GM12891 (cell line): ENCODE measurements at regions not wholly inside any gene's neighbourhood (a gene's known extent, or its start where the extent isn't known, plus 50 kb on each side); places are given as distances from the start of the nearest gene placed in this dataset.

Source experiments
- DNase-seq: peaks from one replicate; pipeline ENCODE4 v3.0.0; 2011; ENCODE audit warnings: low spot score; ENCODE audit not compliant: insufficient read length
- FAIRE-seq: peaks from 2 replicates; lab custom pipeline; 2011; peaks lifted over from hg19 to GRCh38; lab: Jason Lieb, UNC
- PAX5 ChIP-seq: IDR thresholded peaks from 2 replicates; pipeline ENCODE4 v1.6.1; 2011; ENCODE audit warnings: low read length, moderate library complexity, mild to moderate bottlenecking; ENCODE audit not compliant: insufficient read depth, severe bottlenecking
- POLR2A ChIP-seq: IDR thresholded peaks from 2 replicates; pipeline ENCODE4 v1.6.1; 2011; ENCODE audit warnings: low read depth, low read length, control low read depth
- POLR2AphosphoS5 ChIP-seq: IDR thresholded peaks from 2 replicates; pipeline ENCODE4 v1.6.1; 2011; ENCODE audit warnings: low read depth, low read length, control low read depth
- POU2F2 ChIP-seq: IDR thresholded peaks from 2 replicates; pipeline ENCODE4 v1.6.1; 2011; ENCODE audit warnings: low read depth, mild to moderate bottlenecking, control low read depth, low read length, moderate library complexity
- SPI1 ChIP-seq: IDR thresholded peaks from 2 replicates; pipeline ENCODE4 v1.6.1; 2011; ENCODE audit warnings: low read depth, low read length, control low read depth
- TAF1 ChIP-seq: IDR thresholded peaks from 2 replicates; pipeline ENCODE4 v1.6.1; 2011; ENCODE audit warnings: low read depth, low read length, control low read depth

DNA sequence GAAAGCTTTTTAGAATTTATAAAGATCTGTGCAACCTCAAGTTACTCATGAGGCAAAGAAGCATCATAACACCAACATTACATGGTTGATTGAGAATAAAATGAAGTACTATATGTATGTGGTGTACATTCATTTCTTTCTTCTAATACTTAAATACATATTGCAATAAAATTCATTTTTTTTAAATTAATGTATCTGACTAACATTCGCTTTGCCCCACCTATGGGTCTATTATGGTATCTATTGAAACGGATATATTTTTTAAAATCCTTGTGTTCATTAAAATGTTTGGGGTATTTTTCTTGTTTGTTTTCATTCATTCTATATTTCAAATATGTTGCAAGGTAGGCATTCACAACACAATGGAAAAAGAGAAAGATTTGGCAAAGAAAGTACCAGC lies 237.5 kb downstream of the DSEL start:
- DNase-seq: no peak
- TF ChIP-seq SPI1 (no peak), TAF1 (no peak), POLR2AphosphoS5 (no peak), PAX5 (no peak), POU2F2 (no peak), POLR2A (no peak)
- no peak for FAIRE-seq

DNA sequence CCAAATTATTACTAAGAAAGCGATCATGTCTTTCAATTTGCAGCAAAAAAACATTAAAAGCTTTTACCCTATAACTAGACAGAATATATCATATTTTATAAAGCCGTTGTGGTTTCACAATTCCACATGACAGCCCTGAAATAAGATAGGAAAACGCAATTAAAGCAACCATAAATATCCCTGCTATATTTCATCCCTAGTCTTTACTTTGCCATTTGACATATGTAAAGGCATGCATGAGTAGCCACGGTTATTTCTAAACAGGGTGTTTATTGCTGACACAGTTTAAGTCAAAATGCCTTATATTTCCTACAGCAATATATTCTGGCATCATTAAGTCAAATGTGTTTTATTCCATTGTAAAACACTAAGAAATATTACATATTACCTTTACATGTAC lies 239.9 kb downstream of the DSEL start:
- TF ChIP-seq SPI1 (no peak), TAF1 (no peak), POLR2AphosphoS5 (no peak), PAX5 (no peak), POLR2A (no peak), POU2F2 (no peak)
- no peak for FAIRE-seq
- DNase-seq: no peak

DNA sequence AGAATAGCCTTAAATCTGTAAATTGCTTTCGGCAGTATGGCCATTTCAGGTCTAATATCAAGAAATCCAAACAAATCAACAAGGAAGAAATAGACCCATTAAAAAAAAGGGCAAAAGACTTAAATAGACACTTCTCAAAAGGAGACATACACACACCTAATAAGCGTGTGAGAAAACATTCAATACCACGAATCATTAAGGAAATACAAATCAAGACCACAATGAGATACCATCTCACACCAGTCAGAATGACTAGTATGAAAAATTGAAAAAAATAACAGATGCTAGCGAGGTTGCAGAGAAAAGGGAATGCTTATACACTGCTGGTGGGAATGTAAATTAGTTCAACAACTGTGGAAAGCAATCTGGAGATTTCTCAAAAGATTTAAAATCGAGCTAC lies 243.2 kb downstream of the DSEL start:
- no peak for DNase-seq
- FAIRE-seq: no peak
- no peak for TF ChIP-seq POLR2A
- TF ChIP-seq POU2F2: no peak

DNA sequence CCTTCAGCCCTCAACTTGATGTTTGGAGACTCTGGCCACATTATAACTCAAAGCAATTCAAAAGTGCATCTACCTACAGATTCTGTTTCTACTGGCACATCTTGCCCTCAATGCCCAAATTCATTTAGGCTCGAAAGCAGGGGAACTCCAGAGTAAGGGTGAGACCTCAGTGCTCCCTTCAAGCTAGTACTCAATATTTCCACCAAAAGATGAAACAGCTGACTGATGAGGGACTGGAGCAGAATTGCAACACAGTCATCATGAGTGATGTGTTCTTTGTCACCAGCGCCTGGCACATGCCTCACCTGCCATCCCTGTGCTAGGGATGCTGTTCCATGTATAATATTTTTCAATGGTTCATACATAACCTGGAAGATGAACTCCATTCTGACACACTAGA lies 247.3 kb downstream of the DSEL start:
- FAIRE-seq: no peak
- no peak for DNase-seq
- TF ChIP-seq SPI1 (no peak), POLR2AphosphoS5 (no peak), POLR2A (no peak), TAF1 (no peak), PAX5 (no peak), POU2F2 (no peak)

DNA sequence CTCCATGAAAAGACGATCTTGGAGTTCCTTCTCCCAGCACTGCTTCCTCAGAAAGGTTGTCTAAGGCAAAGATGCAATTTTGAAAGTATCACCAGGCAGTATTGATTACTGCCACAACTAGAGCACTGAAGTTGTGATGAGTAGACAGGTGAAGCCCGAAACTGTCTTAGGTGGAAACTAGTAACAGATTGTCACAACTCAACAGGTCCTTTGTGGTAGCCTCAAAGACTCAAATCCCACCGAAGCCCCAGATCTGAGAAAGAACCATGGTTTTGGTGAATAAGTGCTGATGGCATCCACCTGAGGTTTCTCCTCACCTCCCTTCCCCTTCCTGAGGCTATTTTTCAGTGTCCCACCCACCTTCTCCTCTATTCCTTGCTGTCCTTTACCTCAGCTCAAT lies 248.0 kb downstream of the DSEL start:
- DNase-seq (no peak), FAIRE-seq (no peak)
- TF ChIP-seq POLR2AphosphoS5: no peak
- no peak for TF ChIP-seq TAF1
- TF ChIP-seq PAX5: no peak
- TF ChIP-seq POLR2A: no peak
- TF ChIP-seq SPI1: no peak
- no peak for TF ChIP-seq POU2F2

DNA sequence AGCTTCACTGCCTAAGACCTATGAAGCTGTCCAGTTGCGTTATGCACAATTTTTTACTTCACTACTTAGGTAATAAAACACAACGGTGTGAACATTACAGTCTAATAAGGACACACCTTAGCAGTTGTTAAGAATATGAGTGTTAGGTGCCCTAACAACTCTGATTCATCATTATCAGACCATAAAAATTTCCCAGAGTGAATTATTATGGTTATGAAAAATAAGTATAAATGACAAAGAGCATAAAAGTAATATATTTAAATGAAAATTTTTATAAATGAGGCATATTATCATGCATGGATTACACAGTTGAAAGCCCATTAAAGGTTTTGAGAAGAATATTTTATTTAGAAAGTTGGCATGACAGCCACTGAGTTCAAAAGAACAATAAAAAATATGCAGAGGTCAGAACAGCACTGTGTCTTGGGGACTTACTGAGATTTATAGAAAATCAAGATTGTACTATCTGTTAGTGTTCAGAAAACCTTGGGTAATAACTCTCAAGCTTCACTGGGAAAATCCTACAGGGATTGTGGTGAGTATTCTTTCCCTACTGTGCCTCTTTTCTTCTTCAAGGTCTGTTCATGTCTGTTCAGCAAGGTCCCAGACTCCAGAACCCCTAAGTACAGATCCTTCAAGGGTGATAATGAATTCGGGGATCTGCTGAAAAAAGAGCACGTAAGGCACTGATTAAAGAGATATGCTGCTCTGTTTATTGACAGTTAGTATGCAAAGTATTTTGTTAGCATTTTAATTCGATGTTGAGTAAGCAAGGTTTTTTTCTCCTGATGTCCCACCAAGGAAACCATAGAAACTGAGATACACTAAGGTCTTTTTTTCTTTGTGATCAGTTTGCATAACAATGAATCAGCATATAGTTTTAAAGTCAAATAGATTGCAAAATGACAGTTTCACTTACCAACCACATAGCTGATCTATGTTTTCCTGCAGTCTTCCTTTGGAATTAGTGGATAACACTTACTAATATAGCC lies 250.0 kb downstream of the DSEL start:
- no peak for DNase-seq
- TF ChIP-seq POU2F2: no peak
- no peak for TF ChIP-seq SPI1
- no peak for TF ChIP-seq PAX5
- TF ChIP-seq POLR2AphosphoS5: no peak
- no peak for TF ChIP-seq POLR2A
- FAIRE-seq: no peak

DNA sequence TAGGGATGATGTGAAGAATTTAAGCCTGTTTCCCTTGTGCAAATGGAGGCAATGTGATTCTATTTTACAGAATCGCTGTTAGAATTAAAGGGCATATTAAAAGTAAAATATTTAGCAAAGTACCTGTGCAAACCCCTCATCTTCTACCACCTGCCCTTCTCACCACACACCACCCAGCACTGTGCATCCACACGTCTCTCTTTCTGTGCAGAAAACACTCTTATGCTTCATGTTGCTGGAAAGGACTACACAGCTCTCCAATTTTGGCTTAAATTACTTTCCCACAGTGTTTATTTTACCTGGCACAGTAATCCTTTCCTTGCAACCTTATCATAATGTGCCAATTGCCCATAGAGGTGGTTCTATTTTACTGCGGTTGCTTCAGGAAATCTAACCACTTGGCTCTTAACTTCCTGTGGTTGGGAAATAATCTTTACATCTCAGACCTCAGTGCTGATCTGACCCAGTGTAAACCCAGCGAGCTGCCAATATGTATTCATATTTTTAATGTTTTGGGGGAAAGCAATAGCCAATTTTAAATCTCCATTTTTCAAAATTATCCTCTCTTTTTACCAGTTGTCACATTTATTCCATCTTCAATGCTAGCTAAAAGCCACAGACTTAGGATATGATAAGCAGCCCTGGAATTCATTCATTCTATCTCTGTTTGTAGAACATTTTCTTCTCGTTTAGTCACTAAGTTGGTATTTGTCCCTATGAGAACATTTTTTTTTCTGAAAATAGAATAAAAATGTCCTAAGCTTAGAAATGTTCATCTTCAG lies 250.9 kb downstream of the DSEL start:
- DNase-seq (no peak), FAIRE-seq (no peak)
- no peak for TF ChIP-seq PAX5
- TF ChIP-seq TAF1: no peak
- TF ChIP-seq SPI1: no peak
- TF ChIP-seq POU2F2: no peak
- TF ChIP-seq POLR2AphosphoS5: no peak
- TF ChIP-seq POLR2A: no peak

DNA sequence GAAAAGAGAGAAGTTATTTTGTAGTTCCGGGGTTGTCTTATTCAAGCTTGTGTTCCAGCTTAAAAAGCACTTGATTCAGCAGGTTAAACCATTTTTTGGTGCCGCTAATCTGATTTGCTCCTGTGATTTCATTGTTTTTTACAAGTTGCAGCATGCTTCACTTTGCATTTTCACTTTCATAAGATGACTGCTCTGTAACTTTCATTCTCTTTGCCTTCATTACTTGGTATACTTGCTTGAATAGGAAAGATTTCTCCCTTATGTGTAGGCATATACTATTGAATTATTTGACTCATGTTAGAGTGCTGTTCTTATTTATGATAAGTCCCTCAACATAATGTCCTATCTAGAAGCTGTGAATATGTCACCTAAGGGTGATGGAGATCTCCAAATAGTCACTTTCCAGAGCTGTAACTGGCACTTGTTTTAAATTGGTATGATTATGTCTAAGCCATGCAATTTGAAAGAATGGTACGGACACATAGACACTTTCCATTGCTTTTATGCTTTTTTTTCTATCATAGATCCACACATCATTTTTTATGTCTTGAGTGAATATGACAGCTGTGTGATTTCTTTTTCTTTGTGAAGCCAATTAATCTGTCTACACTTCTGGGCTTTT lies 254.5 kb downstream of the DSEL start:
- no peak for DNase-seq

DNA sequence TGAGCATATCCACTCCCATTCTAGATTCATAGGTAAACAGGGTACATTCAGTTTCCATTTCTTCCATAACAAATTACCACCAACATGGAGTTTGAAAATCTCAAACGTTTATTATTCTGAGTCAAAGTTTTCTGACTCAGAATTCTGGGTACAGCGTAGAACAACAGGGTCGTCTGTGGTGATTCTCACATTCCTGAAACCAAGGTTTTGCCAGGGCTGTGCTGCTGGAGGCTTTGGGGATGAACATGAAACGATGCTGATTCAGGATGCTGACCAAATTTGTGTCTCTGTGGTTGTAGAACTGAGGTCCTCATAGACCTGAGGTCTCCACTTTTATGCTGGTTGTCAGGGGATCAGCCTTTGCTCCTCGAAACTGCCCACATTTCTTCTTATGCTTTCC lies 255.7 kb downstream of the DSEL start:
- FAIRE-seq: no peak
- DNase-seq: no peak
- TF ChIP-seq TAF1: no peak
- TF ChIP-seq POLR2AphosphoS5: no peak
- TF ChIP-seq PAX5: no peak
- TF ChIP-seq POU2F2: no peak
- TF ChIP-seq SPI1: no peak
- TF ChIP-seq POLR2A: no peak

More for the DNA sequence above, 254.5 kb downstream of the DSEL start:
- TF ChIP-seq TAF1 (no peak), POLR2AphosphoS5 (no peak), POU2F2 (no peak), SPI1 (no peak), PAX5 (no peak), POLR2A (no peak)
- FAIRE-seq: no peak

DNA sequence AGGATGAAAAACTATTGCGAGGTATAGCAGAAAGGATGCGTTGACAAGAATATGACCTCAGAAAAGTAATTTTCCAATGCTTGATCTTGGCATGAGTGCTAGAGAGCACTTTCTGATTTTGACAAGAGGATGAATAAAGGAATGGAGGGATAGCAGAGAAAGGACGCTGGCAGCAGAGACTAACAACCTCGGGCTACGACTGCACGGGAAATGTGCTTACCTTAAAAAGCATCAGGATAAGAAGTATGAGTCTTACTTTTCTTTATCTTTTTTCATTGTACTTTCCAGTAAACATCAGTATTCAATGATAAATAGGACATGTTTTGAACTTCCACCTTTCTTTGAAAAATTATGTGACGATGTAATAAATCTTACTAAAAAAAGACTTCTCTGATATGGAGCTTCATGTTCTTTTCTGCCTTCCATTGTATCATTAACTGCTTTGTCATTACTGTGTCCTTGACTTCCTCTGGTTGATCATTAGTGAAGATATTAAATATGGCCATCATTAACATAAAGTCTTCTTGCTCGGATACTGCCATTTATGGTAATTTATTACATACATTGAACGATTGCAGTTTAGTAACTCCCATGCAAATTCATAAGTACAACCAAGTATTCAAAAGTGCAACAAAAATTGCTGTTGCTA lies 265.6 kb downstream of the DSEL start:
- no peak for FAIRE-seq
- DNase-seq: no peak
- TF ChIP-seq PAX5: no peak
- no peak for TF ChIP-seq TAF1
- no peak for TF ChIP-seq SPI1
- no peak for TF ChIP-seq POLR2A
- no peak for TF ChIP-seq POLR2AphosphoS5
- no peak for TF ChIP-seq POU2F2
